GM23338 (cell line): ENCODE measurements at regions not wholly inside any gene's neighbourhood (a gene's known extent, or its start where the extent isn't known, plus 50 kb on each side); places are given as distances from the start of the nearest gene placed in this dataset.

Experiments used
- ATAC-seq: fragments of 200-7000 bp; cut with Tn5 transposase; 3 replicates; pipeline ENCODE4 v1.9.1; 2020
- DNase-seq: peaks from one replicate; pipeline ENCODE4 v3.0.0-alpha.2; 2015; ENCODE audit warnings: low spot score
- H2AFZ ChIP-seq: fragments of 200-600 bp; sonication (generic); 2 replicates; pipeline ENCODE4 v1.8.0; 2016; ENCODE audit warnings: antibody characterized with exemption, mild to moderate bottlenecking, moderate library complexity
- H3F3A ChIP-seq: fragments of 200-600 bp; sonication (generic); replicated peaks from 2 replicates; pipeline ENCODE4 v1.8.0; 2017; ENCODE audit warnings: antibody characterized with exemption, mixed run types, low read depth
- H3K27ac ChIP-seq: fragments of 200-600 bp; sonication (generic); 2 replicates; pipeline ENCODE4 v1.6.1; 2016; ENCODE audit warnings: low read depth
- H3K27me3 ChIP-seq: fragments of 200-600 bp; sonication (generic); 2 replicates; pipeline ENCODE4 v1.8.0; 2016; ENCODE audit warnings: mild to moderate bottlenecking, mixed run types, moderate library complexity; ENCODE audit not compliant: insufficient read depth
- H3K36me3 ChIP-seq: fragments of 200-600 bp; sonication (generic); 2 replicates; pipeline ENCODE4 v1.8.0; 2016; ENCODE audit warnings: mild to moderate bottlenecking; ENCODE audit not compliant: insufficient read depth
- H3K4me1 ChIP-seq: fragments of 200-600 bp; sonication (generic); 2 replicates; pipeline ENCODE4 v1.8.0; 2016; ENCODE audit warnings: mild to moderate bottlenecking, moderate library complexity; ENCODE audit not compliant: insufficient read depth
- H3K4me2 ChIP-seq: fragments of 200-600 bp; sonication (generic); 2 replicates; pipeline ENCODE4 v1.7.1; 2017; ENCODE audit warnings: mixed run types
- H3K4me3 ChIP-seq: fragments of 200-600 bp; sonication (generic); 2 replicates; pipeline ENCODE4 v1.6.1; 2016; ENCODE audit warnings: mixed run types
- H3K79me2 ChIP-seq: fragments of 200-600 bp; sonication (generic); replicated peaks from 2 replicates; pipeline ENCODE4 v1.8.0; 2017; ENCODE audit warnings: mild to moderate bottlenecking; ENCODE audit not compliant: insufficient read depth
- H3K9me2 ChIP-seq: fragments of 200-600 bp; sonication (generic); 2 replicates; pipeline ENCODE4 v1.8.0; 2017; ENCODE audit not compliant: insufficient read depth
- H4K20me1 ChIP-seq: fragments of 200-600 bp; sonication (generic); replicated peaks from 2 replicates; pipeline ENCODE4 v1.8.0; 2017; ENCODE audit warnings: mild to moderate bottlenecking; ENCODE audit not compliant: insufficient read depth
- H3K27ac Mint-ChIP-seq: 2 replicates; pipeline ENCODE4 v1.8.0; 2020; ENCODE audit warnings: inconsistent platforms, mild to moderate bottlenecking, moderate library complexity, mixed read lengths
- H3K27me3 Mint-ChIP-seq: 3 replicates; pipeline ENCODE4 v1.8.0; 2022; ENCODE audit warnings: low read depth, mild to moderate bottlenecking, moderate library complexity, mixed read lengths, inconsistent platforms; ENCODE audit not compliant: insufficient read depth, poor library complexity
- H3K36me3 Mint-ChIP-seq: 3 replicates; pipeline ENCODE4 v1.8.0; 2021; ENCODE audit warnings: low read depth, mild to moderate bottlenecking, inconsistent platforms, moderate library complexity, mixed read lengths
- H3K4me1 Mint-ChIP-seq: 3 replicates; pipeline ENCODE4 v1.8.0; 2020; ENCODE audit warnings: mild to moderate bottlenecking, inconsistent platforms, mixed read lengths
- H3K4me3 Mint-ChIP-seq: 3 replicates; pipeline ENCODE4 v1.8.0; 2021; ENCODE audit warnings: moderate library complexity, mild to moderate bottlenecking, inconsistent platforms, mixed read lengths
- H3K9me3 Mint-ChIP-seq: 3 replicates; pipeline ENCODE4 v1.8.0; 2020; ENCODE audit warnings: moderate library complexity, mild to moderate bottlenecking, inconsistent platforms, mixed read lengths
- CREB1 ChIP-seq: fragments of 250-450 bp; sonication (Bioruptor Pico); IDR thresholded peaks from 2 replicates; pipeline ENCODE4 v1.5.0; 2020; ENCODE audit warnings: low read depth, mild to moderate bottlenecking, moderate library complexity
- ETS1 ChIP-seq: IDR thresholded peaks from 2 replicates; pipeline ENCODE4 v1.6.1; 2016; ENCODE audit warnings: antibody characterized with exemption
- JUNB ChIP-seq: IDR thresholded peaks from one replicate; pipeline ENCODE4 v1.6.1; 2016; ENCODE audit warnings: antibody characterized with exemption; ENCODE audit not compliant: unreplicated experiment
- REST ChIP-seq: IDR thresholded peaks from one replicate; pipeline ENCODE4 v1.6.1; 2018; ENCODE audit warnings: antibody characterized with exemption; ENCODE audit not compliant: unreplicated experiment
- STAT1 ChIP-seq: IDR thresholded peaks from one replicate; pipeline ENCODE4 v1.6.1; 2016; ENCODE audit warnings: antibody characterized with exemption; ENCODE audit not compliant: unreplicated experiment
- ZNF114 ChIP-seq: fragments of 250-450 bp; sonication (Bioruptor Pico); IDR thresholded peaks from 2 replicates; pipeline ENCODE4 v1.5.0; 2020; ENCODE audit warnings: mild to moderate bottlenecking, moderate library complexity
- ZNF331 ChIP-seq: fragments of 250-450 bp; sonication (Bioruptor Pico); IDR thresholded peaks from 2 replicates; pipeline ENCODE4 v1.5.0; 2020; ENCODE audit warnings: low read depth, mild to moderate bottlenecking, moderate library complexity
- ZNF462 ChIP-seq: fragments of 250-450 bp; sonication (Bioruptor Pico); IDR thresholded peaks from 2 replicates; pipeline ENCODE4 v1.5.0; 2020; ENCODE audit warnings: mild to moderate bottlenecking, moderate library complexity

GRCh38 chr14:38527502-38527878 is 271.6 kb upstream of the CLEC14A start:
- ATAC-seq: no peak
- Mint-ChIP-seq H3K27ac (no peak overlapping the region), H3K4me1 (peaks cover 31% of the 10 kb centered on the region)

GRCh38 chr14:38526826-38527501 is 271.1 kb upstream of the CLEC14A start:
- TF ChIP-seq ETS1 (no peak), ZNF462 (CRISPR knock-in tag) (no peak), REST (no peak), STAT1 (no peak), ZNF331 (no peak), JUNB (no peak), ZNF114 (CRISPR knock-in tag) (no peak)
- no peaks in the 10 kb centered on the region; the same call in 2 of the 3 replicates for H3K36me3 Mint-ChIP-seq
- Histone ChIP-seq H2AFZ (no peak overlapping the region), H3F3A (no peaks in the 10 kb centered on the region), H3K27me3 (no peaks in the 10 kb centered on the region), H3K79me2 (no peaks in the 10 kb centered on the region), H3K36me3 (no peaks in the 10 kb centered on the region), H3K4me2 (no peak overlapping the region; the same call in 1 of the 2 replicates), H3K27ac (no peak overlapping the region), H3K4me1 (peaks cover 32% of the 10 kb centered on the region), H4K20me1 (no peaks in the 10 kb centered on the region), H3K4me3 (no peak overlapping the region), H3K9me2 (peaks cover 21% of the 10 kb centered on the region; the same call in 1 of the 2 replicates)
- DNase-seq: no peak
- H3K27ac Mint-ChIP-seq: no peak overlapping the region
- no peaks in the 10 kb centered on the region; the same call in 2 of the 3 replicates for H3K9me3 Mint-ChIP-seq
- no peaks in the 10 kb centered on the region for H3K27me3 Mint-ChIP-seq
- no peak for ATAC-seq
- no peak overlapping the region for H3K4me3 Mint-ChIP-seq
- H3K4me1 Mint-ChIP-seq: peaks cover 31% of the 10 kb centered on the region

More at GRCh38 chr14:38527502-38527878, 271.6 kb upstream of the CLEC14A start:
- no peak overlapping the region for H3K4me3 Mint-ChIP-seq
- H3K79me2 ChIP-seq: no peaks in the 10 kb centered on the region
- no peaks in the 10 kb centered on the region for H4K20me1 ChIP-seq
- H2AFZ ChIP-seq: no peak overlapping the region
- no peaks in the 10 kb centered on the region for H3K36me3 ChIP-seq
- H3K9me2 ChIP-seq: peaks cover 26% of the 10 kb centered on the region; the same call in 1 of the 2 replicates
- H3K4me3 ChIP-seq: no peak overlapping the region
- no peaks in the 10 kb centered on the region for H3F3A ChIP-seq
- no peaks in the 10 kb centered on the region for H3K27me3 ChIP-seq
- no peak for TF ChIP-seq CREB1 (CRISPR knock-in tag)
- H3K9me3 Mint-ChIP-seq: no peaks in the 10 kb centered on the region; the same call in 2 of the 3 replicates
- no peaks in the 10 kb centered on the region for H3K27me3 Mint-ChIP-seq
- no peak overlapping the region for H3K27ac ChIP-seq
- no peak for DNase-seq
- no peak overlapping the region for H3K4me2 ChIP-seq
- no peaks in the 10 kb centered on the region; the same call in 2 of the 3 replicates for H3K36me3 Mint-ChIP-seq
- H3K4me1 ChIP-seq: peaks cover 32% of the 10 kb centered on the region
